ENCODE measurements at regions not wholly inside any gene's neighbourhood (a gene's known extent, or its start where the extent isn't known, plus 50 kb on each side); places are given as distances from the start of the nearest gene placed in this dataset.

DNA sequence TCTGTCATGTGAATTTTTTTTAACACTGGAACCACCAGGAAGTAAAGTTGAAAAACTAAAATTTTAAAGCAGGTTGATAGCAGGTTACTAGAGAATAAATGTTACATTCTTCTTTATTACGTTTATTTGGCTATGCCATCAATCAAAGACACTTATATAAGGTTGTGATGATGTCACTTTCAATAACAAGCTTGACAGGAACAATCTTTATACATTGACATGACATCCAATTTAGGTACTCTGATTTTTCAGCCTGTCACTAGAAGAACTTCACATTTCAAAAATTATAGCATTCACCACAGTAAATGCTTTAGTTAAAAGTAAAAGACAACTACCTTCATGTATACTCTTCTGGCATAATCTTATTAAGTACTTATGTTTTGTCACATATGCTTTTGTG lies 696.8 kb upstream of the NCAM2 start:
- no peak for DNase-seq

DNA sequence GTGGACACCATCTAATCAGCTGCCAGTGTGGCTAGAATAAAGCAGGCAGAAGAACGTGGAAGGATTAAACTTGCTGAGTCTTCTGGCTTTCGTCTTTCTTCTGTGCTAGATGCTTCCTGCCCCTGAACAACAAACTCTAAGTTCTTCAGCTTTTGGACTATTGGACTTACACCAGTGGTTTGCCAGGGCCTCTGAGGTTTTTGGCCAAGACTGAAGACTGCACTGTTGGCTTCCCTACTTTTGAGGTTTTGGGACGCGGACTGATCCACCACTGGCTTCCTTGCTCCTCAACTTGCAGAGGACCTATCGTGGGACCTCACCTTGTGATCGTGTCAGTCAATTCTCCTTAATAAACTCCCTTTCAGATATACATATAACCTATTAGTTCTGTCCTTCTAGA lies 696.1 kb upstream of the NCAM2 start:
- DNase-seq: no peak

DNA sequence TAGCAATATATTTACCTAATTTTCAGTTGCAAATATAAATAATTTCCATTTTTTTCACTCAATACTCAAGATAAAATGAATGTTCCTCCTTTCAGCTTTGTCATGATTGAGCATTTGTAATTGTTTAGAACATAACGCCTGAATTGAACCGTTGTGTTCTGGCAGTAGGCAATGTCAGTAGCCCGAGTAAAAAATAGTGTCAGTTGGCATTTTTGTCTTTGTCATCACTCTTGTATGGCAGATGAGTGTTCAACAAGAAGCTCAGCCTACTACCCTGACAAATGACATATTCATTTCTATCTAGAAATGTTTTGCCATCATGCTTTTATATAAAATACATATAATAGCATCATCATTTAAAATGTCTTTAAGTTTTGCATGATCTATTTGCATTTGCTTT lies 691.4 kb upstream of the NCAM2 start:
- no peak for DNase-seq

DNA sequence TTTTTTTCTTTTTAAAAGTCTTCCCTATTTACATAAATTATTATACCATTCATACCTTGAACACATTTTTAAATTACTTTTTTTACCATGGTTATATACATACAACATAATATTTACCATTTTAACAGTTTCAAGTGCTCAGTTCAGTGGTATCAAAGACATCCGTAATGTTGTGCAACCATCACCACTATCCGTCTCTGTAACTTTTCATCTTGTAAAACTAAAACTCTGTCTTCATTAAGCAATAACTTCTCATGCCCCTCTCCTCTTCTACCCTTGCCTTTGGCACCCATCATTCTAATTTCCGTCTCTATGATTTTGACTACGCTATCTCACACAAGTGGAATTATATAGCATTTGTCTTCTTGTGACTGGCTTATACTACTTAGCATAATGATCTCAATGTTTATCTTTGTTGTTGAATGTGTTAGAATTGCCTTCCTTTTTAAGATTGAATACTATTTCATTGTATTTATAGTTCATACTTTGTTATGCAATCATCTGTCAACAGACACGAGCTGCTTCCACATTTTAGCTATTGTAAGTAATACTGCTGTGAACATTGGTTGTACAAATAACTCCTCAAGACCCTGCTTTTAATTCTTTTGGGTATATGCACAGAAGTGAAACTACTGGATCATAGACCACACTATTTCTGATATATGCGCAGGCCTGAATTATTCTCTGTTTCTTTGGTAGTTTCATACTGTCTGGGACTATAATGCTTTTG lies 689.5 kb upstream of the NCAM2 start:
- no peak for DNase-seq

DNA sequence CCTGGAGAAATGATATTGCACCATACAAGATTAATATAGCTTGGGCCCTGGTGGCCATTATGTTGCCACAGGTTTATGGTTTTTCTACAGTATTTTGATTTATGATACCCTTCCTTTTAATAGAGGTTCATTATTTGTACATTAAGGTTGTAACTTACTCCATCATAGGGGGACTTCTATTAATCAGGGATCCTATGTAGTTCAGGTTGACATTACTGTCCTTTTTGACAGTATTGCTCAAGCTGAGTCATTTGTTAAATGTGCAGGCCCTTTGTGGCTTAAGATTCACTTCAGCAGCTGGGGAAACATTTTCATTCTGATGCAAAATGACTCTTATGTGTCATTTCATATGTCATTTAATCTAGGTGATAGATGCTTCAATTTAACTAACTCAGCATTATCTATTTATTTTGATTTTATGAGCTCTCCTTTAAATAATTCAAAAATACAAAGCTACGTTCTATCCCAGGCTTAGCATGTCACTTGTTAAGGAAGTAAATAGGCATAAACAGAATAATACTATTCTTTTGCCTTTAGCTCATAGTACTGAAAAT lies 686.9 kb upstream of the NCAM2 start:
- DNase-seq: no peak

DNA sequence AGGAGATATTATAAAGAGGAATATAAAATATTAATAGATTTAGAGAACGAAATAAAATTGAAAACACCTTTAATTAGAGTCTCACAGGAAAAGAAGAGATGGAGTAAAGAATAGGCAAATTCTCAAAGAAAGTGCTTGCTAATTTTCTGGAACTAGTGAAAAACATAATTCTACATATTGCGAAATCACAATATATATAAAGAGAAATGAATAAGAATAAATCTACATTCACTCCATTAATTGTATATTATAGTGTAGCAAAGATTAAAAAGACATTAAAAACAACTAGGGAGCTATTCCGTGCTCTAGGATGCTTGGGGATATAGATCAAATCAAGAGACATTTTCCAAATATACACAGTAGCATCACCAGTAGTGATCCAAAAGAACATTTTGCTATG lies 685.2 kb upstream of the NCAM2 start:
- no peak for DNase-seq

DNA sequence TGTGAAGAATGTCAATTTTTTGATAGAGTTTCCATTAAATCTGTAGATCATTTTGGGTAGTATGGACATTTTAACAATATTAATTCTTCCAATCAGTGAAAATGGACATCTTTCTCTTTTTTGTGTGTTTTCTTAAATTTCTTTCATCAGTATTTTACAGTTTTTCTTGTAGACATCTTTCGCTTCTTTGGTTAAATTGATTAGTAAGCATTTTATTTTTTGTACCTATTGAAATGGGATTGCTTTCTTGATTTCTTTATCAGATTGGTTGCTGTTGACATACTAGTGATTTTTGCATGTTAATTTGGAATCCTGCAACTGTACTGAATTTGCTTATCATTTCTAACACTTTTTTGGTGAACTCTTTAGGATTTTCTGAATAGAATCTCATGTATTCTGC lies 683.2 kb upstream of the NCAM2 start:
- no peak for DNase-seq

DNA sequence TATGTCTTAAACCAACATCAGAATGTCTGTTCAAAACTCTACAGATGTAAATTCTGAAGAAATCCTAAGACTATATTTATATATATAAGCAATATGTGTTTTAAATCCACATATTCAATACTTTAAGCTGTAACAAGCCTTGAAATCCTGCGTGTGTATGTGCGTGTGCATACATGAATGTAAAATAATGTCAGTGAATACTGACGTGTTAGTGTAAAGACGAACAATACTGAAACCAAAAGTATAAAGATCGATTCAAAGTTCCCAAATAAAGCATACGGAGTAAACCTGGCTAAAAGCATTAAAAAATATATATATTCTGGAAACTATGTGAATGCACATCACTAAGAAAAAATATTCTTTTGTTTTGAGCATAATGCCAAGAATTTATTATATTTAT lies 668.6 kb upstream of the NCAM2 start:
- no peak for DNase-seq

DNA sequence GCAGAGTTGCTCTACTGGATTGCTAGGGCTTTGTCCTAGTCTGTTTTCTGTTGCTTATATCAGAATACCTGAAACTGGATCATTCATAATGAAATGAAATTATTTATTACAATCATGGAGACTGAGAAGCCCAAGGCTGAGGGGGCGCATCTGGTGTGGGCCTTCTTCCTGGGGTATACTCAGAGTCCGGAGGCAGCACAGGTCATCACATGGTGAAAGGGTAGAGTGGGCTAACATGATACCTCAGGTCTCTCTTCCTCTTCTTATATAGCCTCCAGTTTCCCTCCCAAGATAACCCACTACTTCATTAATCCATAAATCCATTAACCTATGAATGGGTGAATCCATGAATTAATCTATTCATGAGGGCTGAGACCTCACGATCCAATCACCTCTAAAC lies 667.6 kb upstream of the NCAM2 start:
- no peak for DNase-seq

DNA sequence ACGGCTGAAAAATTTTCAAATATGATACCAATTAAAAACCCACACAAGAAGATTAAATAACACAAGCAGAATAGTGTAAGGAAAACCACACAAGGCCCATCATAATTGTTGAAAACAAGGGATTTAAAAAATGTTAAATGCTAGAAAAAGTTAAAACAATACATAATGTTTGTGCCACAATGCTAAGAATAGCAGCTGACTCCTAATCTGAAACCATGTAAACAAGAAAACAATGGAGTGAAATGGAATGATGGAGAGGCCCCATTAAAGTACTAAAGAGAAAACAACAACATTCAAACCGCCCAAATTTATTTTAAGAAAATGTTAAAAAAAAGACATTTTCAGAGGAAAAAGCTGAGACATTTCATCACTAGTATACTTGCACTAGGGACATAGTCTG lies 663.6 kb upstream of the NCAM2 start:
- no peak for DNase-seq

DNA sequence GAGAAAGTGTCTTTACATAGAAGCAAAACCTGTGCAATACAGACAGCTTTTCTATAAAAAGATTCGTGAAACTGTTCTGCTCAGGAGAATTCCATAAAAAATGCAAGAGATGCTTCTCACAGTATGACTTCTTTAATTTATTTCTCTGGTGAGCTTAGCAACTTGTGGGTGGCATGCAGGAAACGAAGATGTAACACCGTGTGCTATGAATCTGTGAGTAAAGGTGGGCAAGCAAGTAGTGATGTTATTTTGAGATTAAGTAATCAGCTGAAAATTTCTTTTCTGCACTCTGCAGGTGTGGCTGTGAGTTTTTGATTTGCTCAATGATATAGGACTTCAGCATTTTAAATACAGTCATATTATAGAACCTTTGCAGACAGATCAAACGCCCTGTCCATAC lies 656.8 kb upstream of the NCAM2 start:
- DNase-seq: no peak

DNA sequence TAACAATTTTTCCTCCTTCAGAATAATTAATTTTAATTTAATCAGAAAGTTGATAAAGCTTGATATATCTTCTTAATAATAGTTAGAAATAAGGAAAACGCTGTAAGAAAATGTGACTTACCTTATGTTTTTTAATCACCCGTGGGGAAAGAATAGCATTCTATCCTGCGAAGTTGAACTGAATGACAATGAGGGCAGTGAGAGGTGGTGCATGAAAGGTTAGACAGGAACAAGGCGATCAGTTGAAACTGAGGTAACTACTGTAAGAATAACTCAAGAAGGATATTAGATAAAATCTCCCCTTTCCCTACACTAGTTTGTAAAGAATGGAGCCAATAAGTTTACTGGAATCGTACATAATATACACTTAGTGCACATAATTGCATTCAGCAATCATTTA lies 655.0 kb upstream of the NCAM2 start:
- DNase-seq: no peak

DNA sequence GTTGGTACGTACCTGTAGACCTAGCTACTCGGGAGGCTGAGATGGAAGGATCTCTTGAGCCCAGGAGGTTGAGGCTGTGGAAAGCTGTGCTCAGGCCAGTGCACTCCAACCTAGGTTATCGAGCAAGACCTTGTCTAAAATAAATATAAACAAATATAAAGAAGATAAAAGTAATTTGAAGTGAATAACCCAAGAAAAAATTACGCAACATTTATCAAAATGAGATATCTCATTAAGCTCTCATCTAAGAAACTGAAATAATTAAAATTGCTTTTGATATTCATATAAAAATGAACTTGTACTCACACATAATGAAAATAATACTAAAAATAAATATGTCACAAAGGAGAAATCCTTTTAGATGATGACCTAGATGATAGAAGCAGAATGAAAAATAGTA lies 647.1 kb upstream of the NCAM2 start:
- no peak for DNase-seq

DNA sequence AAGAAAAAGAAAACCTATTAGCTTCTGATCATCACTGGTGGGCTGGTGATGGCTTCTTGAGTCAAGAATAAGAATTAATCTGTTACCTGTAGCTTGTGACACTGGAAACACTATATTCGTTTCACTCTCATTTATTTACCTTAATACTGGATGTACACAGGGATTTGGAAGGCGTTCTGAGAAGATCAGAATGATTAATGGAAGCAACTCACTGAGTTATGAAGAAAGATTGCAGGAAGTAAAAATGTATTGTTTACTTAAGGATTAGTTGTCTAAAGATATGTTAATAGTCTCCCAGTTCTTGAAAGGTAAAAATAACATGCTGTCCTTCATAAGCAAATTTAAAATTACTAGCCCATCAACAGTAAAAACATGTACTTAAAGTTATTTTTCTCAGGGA lies 644.9 kb upstream of the NCAM2 start:
- DNase-seq: no peak

DNA sequence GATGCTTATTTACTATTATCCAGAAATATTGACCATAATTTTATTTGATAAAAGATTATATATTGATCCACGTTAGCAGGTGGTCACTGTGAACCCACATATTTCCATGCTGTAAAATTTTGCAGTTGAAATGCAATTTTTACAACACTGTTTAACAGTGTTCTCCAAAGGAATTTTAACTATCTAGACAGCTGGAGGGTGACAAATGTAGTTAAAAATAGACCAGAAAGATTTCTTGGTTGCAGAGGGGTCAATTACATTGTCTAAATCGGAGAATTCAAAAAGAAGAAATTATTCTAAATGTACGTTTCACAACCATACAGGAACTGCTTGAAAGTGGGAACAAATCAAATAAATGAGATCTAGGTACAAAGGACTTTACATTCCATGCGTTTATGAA lies 625.2 kb upstream of the NCAM2 start:
- DNase-seq: no peak

DNA sequence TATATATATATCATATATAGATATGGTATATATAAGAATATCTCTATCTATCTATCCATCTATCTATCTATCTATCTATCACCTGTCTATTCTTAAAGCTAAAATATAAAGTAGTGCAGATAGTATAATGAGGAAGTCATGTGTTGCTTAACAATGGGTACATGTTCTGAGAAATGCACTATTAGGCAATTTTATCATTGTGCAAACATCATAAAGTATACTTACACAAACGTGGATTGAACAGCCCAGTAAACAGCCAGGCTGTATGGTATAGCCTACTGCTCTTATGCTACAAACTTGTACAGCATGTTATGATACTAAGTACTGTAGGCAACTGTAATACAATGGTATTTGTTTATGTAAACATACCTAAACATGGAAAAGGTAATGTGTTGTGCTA lies 621.0 kb upstream of the NCAM2 start:
- DNase-seq: no peak

DNA sequence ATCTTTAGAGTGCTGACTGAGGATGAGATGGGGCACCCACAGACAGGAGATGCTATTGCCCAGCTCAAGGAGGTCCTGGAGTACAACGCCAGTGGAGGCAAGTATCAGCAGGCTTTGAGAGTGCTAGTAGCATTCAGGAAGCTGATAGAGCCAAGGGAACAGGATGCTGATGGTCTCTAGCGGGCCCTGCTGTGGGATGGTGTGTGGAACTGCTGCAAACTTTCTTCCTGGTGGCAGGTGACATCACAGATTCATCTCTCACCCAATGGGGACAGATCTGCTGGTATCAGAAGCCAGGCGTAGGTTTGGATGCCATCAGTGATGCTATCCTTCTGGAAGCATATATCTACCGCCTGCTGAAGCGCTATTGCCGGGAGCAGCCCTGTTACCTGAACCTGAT lies 609.8 kb upstream of the NCAM2 start:
- DNase-seq: no peak

DNA sequence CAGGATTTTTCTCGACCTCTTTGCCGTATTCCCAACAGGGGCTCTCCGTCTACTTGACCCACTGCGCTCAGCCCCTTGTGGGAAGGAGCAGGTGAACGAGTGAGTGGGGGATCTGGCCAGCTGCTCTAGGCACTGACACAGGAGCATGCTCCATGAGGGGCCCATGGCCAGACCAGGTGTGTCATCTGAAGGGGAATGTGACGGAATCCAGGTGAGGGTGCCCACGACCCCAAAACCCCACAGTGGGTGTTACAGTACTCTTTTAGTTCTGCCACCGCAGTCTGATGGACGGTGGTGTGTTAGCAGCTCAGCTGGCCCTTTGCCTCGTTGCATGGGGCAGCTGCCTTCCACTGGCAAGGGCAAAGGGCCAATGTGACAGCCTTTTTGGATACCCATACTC lies 601.4 kb upstream of the NCAM2 start:
- no peak for DNase-seq

DNA sequence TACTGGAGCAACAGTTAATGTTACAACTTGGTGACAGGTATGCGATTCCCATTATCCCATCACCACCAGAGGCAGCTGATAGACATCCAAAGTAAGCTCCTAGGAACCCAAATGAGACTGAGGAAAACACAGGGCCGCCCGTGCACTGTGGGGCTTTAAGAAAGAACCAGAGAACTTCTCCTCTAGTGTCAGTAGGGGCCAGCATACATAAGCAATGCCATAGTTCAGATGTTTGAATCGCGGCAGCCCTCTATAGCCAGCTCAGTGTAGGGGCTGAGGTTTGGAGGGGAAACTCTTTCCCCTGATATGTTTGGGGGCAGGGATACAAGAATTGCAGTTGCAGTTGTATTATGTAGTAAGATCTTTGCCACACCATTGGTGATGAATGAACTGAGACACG lies 593.3 kb upstream of the NCAM2 start:
- DNase-seq: no peak

DNA sequence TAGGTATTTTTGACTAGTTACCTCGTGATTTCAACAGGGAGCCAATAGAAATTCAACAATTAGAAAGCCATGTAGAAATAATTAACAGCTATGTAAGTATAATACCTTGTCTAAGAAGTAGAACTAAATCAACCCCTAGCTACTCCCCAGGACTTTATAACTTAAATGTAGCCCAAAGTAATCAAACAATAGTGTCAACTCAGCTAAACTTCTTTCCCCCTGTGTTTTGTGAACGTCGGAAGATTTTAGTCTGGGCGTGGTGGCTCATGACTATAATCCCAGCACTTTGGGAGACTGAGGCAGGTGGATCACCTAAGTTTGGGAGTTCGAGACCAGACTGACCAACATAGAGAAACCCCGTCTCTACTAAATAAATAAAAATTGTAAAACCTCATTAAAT lies 579.9 kb upstream of the NCAM2 start:
- DNase-seq: no peak

DNA sequence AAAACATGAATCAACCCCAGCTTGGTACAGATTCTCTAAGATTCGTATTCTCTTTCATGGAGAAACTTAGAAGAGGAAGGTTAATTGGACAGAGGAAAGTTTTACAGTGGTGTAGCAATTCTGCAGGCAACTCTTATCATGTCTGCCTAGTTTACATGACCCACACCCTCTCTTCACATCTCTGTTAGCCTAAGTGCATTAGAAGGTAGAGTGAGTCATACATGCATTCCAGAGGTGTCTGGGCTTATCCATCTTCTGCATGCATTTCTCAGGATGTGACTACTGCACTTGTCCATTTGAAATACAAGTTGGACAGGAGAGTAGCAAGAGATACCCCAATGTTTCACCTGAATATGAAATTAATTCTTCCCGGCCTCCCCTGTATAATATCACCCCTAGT lies 578.4 kb upstream of the NCAM2 start:
- no peak for DNase-seq

DNA sequence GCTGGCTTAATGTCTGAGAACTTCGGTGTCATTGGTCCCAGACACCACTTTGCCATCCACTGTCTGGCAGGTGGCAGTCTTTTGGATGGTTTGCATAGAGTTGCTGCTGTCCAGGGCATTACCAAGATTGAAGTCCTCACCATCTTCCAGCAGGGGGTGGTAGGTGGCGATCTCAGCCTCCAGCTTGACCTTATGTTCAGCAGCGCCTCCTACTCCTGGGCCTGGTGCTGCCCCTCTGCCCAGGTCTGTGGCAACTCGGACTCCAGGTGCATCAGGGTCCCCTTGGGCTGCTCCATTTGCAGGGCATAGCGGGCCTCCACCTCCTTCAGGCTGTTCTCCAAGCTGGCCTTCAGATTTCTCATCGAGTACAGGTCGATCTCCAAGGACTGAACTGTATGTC lies 573.3 kb upstream of the NCAM2 start:
- no peak for DNase-seq

DNA sequence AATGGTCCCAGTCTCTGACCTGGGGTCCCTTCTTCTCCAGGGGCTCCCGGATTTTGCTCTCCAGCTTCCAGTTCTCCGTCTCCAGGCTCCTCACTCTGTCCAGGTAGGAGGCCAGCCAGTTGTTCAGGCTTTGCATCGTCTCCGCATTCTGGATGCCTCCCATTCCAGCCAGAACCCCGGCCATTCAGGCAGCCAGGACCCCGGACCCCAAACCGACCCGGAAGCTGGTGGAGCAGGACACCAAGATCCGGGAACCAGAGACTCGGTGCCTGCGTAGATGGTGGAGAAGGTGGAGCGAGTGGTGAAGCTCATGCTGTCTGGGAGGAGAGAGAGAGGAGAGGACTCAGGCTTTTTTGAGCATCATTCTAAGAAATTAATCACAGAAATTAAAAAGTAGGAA lies 572.4 kb upstream of the NCAM2 start:
- DNase-seq: no peak

DNA sequence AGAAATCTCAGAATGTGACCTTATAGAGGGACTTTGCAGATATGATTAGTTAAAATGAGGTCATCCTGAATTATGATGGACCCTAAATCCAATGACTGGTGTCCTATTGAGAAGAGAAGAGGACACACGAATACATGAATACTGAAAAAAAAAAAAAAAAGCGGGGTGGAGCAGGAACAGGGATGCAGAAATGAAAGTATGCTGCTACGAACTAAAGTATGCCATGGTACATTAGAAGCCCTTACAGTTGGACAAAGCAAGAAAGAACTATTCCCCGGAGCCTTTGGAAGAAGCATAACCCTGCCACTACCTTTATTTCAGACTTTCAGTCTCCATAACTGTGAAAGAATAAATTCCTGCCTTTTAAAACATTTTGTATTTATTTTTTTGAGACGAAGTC lies 557.9 kb upstream of the NCAM2 start:
- DNase-seq: no peak

DNA sequence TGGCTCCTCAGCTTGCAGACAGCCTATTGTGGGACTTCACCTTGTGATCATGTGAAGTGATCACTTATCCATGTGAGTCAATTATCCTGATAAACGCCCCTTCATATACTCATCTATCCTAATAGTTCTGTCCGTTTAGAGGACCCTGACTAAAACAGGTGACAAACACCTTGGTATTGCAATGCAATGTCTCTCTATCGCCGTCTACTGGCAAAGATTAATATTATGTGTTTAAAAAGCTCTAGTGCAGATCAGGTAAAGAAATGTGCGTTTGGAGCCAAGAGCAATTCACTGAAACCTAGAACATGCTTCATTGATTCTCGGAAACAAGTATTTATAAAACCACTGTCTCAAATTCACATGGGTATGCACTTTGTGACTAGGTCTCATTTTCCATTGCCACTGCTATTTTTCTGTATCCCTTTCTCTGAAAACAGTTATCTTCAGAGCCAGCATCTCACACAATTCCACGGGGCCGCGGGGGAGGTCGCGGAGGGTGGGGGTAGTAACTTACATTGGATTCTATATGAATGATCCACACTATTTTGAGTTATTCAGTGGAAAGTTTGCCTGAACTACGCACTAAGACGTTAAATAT lies 554.6 kb upstream of the NCAM2 start:
- no peak for DNase-seq
